Erythroblast (primary cell): ENCODE measurements at regions not wholly inside any gene's neighbourhood (a gene's known extent, or its start where the extent isn't known, plus 50 kb on each side); places are given as distances from the start of the nearest gene placed in this dataset.

ENCODE experiments used
- DNase-seq, 2 experiments: peaks; one replicate each; lab custom pipeline; 2025; lab: John Stamatoyannopoulos, UW
- GATA1 ChIP-seq: IDR thresholded peaks from 2 replicates; pipeline ENCODE4 v1.6.1; 2011; ENCODE audit warnings: low read depth, mild to moderate bottlenecking, control low read depth, low read length, moderate library complexity
- POLR2A ChIP-seq: IDR thresholded peaks from 2 replicates; pipeline ENCODE4 v1.6.1; 2011; ENCODE audit warnings: mild to moderate bottlenecking, low read length

DNA sequence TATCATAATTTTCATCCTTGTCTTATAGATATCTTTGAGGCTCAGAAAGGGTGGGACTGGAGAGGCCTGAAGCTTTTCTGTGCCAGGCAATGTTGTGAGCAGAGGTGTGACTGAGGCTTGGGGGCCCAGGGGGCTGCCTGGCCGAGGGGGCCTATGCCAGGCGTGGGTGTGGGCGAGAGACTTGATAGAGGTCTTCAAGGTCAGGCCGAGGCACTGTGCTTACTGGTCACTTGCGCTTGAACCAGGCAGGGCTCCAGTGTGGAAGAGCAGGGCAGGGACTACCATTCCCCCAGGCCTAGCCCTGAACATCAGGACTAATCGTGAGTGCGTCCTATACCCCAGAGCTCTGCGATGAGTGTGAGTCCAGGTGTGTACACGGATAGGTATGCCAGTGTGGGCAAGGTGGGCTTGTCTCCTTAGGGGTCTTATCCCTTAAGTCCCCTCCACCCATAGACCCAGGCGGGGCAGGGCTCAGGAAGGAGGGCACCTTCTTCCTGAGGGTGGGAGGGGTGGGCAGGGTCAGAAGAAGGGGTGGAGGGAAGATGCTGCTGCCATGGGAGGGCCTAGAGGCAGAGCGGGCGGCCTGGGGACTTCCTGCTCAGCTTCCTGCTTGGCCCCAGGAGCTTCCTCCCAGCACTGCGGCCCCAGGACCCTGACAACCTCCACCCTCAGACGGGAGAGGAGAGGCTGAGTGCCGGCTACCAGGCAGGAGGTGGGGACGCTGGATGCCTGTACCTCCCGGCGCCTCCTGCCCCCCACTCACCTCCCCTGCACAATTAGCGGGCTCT is 84.7 kb downstream of the LINGO1 start:
- no peak for DNase-seq
- TF ChIP-seq POLR2A: no peak
- no peak for TF ChIP-seq GATA1

DNA sequence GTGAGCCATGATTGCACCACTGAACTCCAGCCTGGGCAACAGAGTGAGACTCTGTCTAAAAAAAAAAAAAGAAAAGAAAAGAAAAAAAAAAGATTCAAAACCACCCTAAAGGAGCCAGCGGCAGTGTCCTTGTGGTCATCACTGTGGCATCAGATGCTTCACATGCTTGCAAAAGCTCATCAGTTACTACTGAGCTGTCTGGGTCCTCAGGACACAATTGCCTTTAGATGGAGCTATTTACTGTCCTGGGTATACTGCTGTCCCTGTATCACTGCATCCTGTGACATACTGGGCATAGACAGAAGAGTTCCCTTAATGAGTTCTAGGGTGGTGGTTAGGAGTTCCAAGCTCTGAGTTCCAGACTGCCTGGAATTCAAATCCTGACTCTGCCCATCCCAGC is 85.8 kb downstream of the LINGO1 start:
- DNase-seq: no peak
- TF ChIP-seq POLR2A (no peak), GATA1 (no peak)

DNA sequence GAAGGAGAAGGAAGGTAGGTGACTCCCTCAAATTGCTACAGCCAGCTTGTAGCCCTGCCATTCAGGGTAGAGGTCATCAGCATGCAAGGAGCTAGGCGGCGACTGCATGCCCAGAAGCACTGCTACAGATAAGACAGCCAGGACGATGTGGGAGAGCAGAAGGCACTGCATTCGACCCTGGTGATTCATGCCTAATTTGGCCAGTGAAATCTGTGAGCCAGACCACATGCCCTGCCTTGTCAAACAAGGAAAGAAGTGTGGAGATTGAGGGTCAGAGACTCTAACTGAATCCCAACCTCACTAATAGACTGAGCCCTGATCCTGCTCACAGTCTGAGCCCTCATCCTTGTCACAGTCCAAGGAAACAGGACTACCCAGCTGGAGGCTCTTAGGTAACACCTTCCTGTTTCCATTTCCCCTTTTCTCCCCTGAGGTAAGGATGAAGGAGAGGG is 86.6 kb downstream of the LINGO1 start:
- DNase-seq: peak in 1 of 2 experiments; percentile 23
- TF ChIP-seq POLR2A (no peak), GATA1 (no peak)

DNA sequence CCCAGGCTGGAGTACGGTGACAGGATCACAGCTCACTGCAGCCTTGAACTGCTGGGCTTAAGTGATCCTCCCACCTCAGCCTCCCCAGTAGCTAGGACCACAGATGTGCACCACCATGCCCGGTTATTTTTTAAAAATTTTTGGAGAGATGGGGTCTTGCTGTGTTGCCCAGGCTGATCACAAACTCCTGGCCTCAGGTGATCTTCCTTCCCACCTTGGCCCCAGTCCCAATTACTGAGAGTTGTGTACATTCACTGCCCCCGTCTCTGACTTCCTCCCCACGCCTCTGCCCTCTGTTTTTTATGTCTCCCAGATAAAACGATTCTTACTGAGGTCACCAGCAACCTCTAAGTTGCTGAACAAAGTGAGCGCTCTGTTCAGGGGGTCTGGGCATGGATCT is 87.7 kb downstream of the LINGO1 start:
- DNase-seq: no peak
- TF ChIP-seq POLR2A: no peak
- TF ChIP-seq GATA1: no peak

DNA sequence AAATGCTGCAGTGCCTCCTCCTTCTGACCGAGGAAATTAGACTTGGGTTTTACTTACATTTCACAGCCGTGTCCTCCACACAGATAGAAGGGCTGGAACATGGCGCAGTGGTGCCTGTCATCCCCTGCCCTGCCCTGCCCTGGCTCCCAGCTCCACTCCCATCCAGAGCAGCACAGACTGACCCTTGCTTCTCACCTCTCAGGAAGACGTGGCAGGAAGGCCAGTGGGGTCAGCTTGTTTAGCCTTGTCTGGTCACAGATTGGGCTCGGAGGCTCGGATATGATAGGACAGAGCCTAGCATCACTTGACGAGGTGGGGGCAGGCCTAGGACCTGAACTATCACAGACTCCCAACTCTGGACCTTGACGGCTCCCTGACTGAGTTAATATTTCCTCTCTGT is 88.5 kb downstream of the LINGO1 start:
- TF ChIP-seq POLR2A (no peak), GATA1 (no peak)
- DNase-seq: no peak

DNA sequence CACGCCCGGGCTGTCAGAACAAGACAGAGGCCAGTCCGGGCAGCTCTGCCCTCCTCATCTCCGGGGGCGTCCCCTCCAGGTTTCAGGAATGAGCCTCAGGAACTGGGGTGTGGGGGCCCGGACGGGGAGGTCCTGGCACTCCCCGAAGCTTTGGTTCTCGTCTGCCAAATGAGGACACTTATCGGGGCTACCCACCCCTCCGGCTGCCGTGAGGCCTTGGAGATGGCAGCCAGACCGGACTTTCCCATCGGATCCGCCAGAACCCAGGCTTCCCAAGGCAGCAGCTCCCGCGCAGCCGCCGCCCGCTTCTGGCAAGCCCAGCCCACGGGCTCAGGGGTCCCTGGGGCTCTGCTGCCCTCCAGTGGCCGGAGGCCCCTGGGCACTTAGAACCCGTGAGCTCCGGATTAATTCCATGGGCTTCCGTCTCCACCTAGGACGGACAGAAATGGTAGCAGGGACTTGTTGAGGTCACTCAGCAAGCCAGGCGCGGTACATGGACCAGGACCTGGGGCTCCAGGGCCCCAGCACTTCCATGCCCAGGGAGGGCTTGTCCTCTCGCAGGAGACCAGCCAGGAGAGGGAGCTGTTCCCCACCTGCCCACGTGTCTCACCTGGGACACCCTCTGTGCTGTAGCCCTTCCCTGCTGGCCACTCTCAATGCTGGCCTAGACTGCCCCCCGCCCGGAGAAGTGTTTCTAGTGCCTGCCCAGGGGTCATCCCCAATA is 89.4 kb downstream of the LINGO1 start:
- DNase-seq: peak; percentile 74 to 85
- TF ChIP-seq POLR2A (peak; percentile 35), GATA1 (no peak)

DNA sequence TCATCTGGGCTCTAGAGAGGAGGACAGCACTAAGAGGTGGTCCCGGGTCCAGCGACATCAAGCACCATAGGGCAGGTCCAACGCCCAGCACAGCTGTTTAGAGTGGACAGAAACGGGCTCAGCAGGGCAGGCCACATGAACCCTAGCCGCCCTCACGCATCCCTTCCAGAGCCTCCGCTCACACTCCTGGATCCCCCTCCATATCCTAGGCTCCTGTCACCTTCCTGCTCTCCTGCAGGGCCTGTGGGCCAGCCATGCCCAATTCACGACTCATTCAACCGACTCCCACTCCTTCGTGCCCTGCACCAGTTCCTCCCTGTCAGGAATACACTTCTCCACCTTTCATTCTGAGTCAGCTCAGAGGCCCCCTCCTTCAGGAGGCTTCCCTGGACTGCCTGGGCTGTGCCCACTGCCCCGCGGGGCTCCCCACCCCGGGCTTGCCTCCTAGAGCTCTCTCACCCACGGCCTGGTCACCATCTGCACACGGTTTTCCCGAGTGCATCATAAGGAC is 90.2 kb downstream of the LINGO1 start:
- TF ChIP-seq POLR2A: no peak
- no peak for TF ChIP-seq GATA1

DNA sequence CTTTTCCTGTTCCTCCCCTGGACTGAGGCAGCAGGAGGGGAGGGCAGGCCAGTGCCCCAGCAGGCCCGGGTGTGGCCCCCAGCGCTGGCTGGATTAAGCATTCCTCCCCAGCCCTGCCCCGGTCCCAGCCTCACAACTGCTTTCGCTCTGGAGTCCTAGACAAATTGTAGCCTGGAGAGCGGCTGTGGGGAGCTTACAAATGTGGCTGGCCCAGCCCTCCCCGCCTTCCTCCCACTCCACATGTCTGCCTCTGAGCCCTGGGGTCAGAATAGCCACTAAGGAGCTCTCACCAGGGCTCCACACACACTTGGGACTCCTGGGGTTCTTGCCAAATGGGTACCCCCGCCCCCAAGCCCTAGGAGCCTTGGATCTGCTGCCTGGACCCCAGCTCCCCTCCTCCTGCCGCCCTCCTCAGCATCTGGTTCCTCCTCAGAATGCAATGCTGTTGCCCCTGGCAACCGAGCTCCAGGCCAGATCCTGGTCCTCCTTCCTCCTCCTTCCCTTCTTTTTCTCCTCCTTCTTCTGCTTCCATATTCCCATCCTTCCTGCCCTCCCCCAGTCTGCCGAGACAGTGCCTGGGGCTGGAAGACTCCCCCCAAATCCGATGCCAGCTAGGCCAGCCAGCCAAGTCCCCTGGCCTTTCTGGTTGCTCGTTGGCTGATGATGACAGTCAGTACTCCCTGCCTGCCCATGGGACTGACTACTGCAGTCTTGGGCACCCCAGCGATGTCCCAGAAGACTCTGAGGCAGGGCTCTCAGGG is 91.1 kb downstream of the LINGO1 start:
- TF ChIP-seq GATA1: no peak
- no peak for TF ChIP-seq POLR2A

More for the DNA sequence above, 90.2 kb downstream of the LINGO1 start:
- DNase-seq: no peak

DNA sequence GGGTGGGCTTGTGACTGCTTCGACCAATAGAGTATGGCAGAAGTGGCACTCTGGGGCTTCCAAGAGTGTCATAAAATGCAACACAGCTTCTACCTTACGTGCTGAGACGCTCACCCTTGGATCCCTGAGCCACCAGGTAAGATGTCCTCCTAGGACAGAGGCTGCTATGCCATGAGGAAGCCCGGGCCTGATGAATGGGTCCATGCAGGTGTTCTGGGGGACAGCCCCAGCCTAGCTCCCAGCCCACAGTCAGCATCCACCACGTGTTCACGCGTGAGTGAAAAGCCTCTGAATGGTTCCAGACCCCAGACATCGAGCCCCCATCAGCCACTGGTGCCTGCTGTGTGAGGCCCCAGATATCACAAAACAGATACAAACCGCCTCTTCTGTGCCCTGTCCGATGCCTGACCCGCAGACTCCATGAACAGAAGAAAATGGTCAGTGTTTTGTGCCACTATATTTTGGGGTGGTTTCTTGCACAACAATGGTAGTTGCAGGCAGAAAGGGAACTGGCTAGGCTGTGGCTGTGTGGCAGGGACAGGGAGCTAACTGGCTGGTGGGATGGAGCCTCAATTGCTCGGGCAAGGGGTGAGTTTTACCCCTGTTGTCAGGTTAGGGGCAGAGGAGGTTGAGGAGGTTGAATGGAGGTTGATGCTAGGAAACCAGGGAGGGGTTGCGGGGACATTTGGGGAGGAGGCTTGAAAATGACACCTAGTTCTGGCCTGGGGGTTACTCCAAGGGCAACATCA is 92.2 kb downstream of the LINGO1 start:
- no peak for DNase-seq
- no peak for TF ChIP-seq GATA1

More for the DNA sequence above, 91.1 kb downstream of the LINGO1 start:
- DNase-seq: no peak

DNA sequence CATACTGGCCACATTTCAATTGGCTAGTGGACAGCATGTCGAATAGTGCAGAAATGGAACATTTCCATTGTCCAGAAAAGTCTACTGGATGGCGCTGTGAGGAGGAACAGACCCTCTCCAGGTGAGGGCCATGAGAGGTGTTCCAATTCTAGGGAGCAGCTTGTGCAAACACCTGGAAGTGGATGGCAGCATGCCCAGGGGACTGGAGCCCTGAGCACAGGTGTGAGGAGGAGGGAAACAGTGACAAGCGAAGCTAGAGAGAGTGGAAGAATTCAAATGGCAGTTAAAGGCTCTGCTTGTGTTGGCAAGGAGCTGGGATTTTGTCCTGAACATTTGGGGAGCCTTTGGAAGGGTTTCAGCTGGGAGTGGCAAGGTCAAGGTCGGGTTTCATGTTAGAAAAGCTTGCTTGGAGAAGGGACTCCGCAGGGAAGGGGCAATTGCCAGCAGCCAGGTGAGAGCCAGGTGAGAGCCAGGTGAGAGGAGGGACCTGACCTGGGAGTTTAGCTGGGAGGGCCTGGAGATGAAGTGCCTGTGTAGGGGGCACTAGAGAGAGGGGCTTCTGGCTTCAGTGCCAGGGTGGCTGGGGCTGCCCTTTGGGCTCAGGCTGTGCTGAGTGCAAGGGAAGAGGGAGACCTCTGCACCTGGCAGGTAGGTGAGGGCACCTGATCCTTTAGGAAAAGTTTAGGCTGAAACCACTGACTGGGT is 93.8 kb downstream of the LINGO1 start:
- TF ChIP-seq GATA1 (no peak), POLR2A (no peak)
- no peak for DNase-seq

DNA sequence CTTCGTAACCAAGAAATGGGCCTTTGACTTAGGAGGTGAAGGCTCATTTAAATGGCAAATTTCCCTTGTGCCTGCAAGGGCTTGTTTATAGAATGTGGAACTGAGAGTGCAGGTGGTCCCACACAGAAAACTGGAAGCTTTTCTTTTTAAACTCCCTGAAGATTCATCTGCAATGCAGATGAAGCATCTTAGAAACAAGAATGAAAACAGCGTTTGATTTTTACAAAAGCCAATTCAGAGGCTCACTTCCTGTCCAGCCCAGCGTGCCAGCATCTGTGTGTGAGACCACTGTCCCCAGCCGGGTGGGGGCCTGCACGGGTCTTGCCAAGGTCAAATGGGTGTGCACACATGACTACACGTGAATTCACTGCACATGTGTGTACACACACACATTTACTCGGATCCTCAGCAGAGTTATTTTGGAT is 94.7 kb downstream of the LINGO1 start:
- no peak for DNase-seq
- no peak for TF ChIP-seq POLR2A
- no peak for TF ChIP-seq GATA1

DNA sequence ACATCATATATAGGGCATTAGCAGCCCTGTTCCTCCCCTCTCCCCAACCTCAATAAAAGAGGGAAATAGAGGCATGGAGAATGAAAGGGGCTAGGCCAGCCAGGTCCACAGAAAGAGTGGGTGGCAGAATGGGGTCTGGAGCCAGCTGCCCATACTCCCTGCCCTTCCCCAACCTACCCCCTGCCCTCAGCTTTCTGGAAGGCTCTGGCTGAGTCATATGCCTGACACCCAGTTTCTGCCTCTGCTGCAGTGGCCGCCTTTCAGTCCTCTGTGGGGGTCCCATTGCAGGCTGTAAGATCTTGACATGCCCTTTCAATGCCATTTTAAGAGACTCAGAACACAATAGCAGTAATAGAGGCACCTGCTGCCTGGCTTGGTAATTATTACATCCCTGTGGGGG is 95.7 kb downstream of the LINGO1 start:
- TF ChIP-seq GATA1 (no peak), POLR2A (no peak)
- DNase-seq: no peak
